SH-SY5Y (cell line): ENCODE measurements at regions not wholly inside any gene's neighbourhood (a gene's known extent, or its start where the extent isn't known, plus 50 kb on each side); places are given as distances from the start of the nearest gene placed in this dataset.

Experiments
- GATA2 ChIP-seq: IDR thresholded peaks from 2 replicates; pipeline ENCODE4 v1.6.1; 2011; ENCODE audit warnings: mild to moderate bottlenecking, low read depth, low read length
- GATA3 ChIP-seq: IDR thresholded peaks from 2 replicates; pipeline ENCODE4 v1.6.1; 2011; ENCODE audit warnings: low read depth, mild to moderate bottlenecking, low read length, moderate library complexity

GRCh38 chr7:24501443-24502134, 71.7 kb upstream of the PALS2 start:
- TF ChIP-seq GATA3 (no peak), GATA2 (no peak)

GRCh38 chr7:24502135-24502488, 71.1 kb upstream of the PALS2 start:
- no peak for TF ChIP-seq GATA3
- TF ChIP-seq GATA2, result no peak

GRCh38 chr7:24503506-24503905, 69.7 kb upstream of the PALS2 start:
- TF ChIP-seq GATA3, result no peak

- TF ChIP-seq GATA3, result no peak
- no peak for TF ChIP-seq GATA2
Measured at GRCh38 chr7:24504040-24504439, 69.2 kb upstream of the PALS2 start.

- TF ChIP-seq GATA3, result no peak
- no peak for TF ChIP-seq GATA2
Measured at GRCh38 chr7:24504836-24505235, 68.4 kb upstream of the PALS2 start.

GRCh38 chr7:24505968-24506367, 67.3 kb upstream of the PALS2 start:
- no peak for TF ChIP-seq GATA2
- TF ChIP-seq GATA3, result no peak

- TF ChIP-seq GATA2 (no peak), GATA3 (no peak)
Measured at GRCh38 chr7:24508316-24508715, 64.9 kb upstream of the PALS2 start.

- TF ChIP-seq GATA3 (no peak), GATA2 (no peak)
Measured at GRCh38 chr7:24510759-24511158, 62.5 kb upstream of the PALS2 start.

GRCh38 chr7:24517166-24517565, 56.1 kb upstream of the PALS2 start:
- TF ChIP-seq GATA2, result no peak
- TF ChIP-seq GATA3, result no peak

- no peak for TF ChIP-seq GATA3
- TF ChIP-seq GATA2, result no peak
Measured at GRCh38 chr7:24521917-24522623, 51.2 kb upstream of the PALS2 start.
